ENCODE measurements at regions not wholly inside any gene's neighbourhood (a gene's known extent, or its start where the extent isn't known, plus 50 kb on each side); places are given as distances from the start of the nearest gene placed in this dataset.

GRCh38 chr6:40232698-40233097 is 298.4 kb upstream of the MOCS1 start:
- TF ChIP-seq CTCF (IDR thresholded peaks at IDR 0.05; ENCODE audit: insufficient read depth, low read length): no peak
- TF ChIP-seq REST (IDR thresholded peaks at IDR 0.05; ENCODE audit: insufficient replicate concordance, low read depth): no peak

All from HL-60 (cell line).